Activated T-cell treated with anti-CD3 and anti-CD28 coated beads, Interleukin-2, amount 50 U/mL, for 72 hours (primary cell): ENCODE measurements at regions not wholly inside any gene's neighbourhood (a gene's known extent, or its start where the extent isn't known, plus 50 kb on each side); places are given as distances from the start of the nearest gene placed in this dataset.
"Not testable (repeated sequence)": the region's sequence is repeated elsewhere in the genome, so short reads cannot be mapped to it uniquely, and the experiment has no call there.

Experiments used
- ATAC-seq, 2 donors: fragments of 150-1000 bp; cut with Tn5 transposase; replicated peaks in 1 of 2; 2 replicates each; pipeline ENCODE4 v1.10.0; 2021; ENCODE audit warnings: moderate library complexity in 2 of 2, mild to moderate bottlenecking in 1 of 2
- DNase-seq, 2 donors: peaks; one replicate each; pipeline ENCODE4 v3.0.0; 2021 to 2022; ENCODE audit warnings: mixed read lengths in 1 of 2
- H3K27ac Mint-ChIP-seq: one replicate; pipeline ENCODE4 v1.8.0; 2022; ENCODE audit warnings: mild to moderate bottlenecking, moderate library complexity, mixed read lengths
- H3K27me3 Mint-ChIP-seq: one replicate; pipeline ENCODE4 v1.8.0; 2022; ENCODE audit warnings: low read depth, mixed read lengths
- H3K36me3 Mint-ChIP-seq, 2 donors: one replicate each; pipeline ENCODE4 v1.8.0; 2022; ENCODE audit warnings: mixed read lengths in 2 of 2, mild to moderate bottlenecking in 1 of 2; ENCODE audit not compliant: insufficient read depth in 2 of 2
- H3K4me1 Mint-ChIP-seq: one replicate; pipeline ENCODE4 v1.8.0; 2022; ENCODE audit warnings: low read depth, mixed read lengths
- H3K4me3 Mint-ChIP-seq, 2 donors: one replicate each; pipeline ENCODE4 v1.8.0; 2022; ENCODE audit warnings: mild to moderate bottlenecking in 2 of 2, mixed read lengths in 2 of 2, moderate library complexity in 2 of 2
- H3K9me3 Mint-ChIP-seq, 2 donors: one replicate each; pipeline ENCODE4 v1.8.0; 2022; ENCODE audit warnings: mixed read lengths in 2 of 2

- Mint-ChIP-seq H3K36me3 (no peaks in the 10 kb centered on the region), H3K27ac (no peak overlapping the region)
- no peak for ATAC-seq
These were observed 56.4 kb upstream of the HIVEP3 start for GRCh38 chr1:41975121-41975520.

GRCh38 chr1:41968557-41968956, 49.8 kb upstream of the HIVEP3 start:
- not testable (repeated sequence) for H3K4me1 Mint-ChIP-seq, H3K9me3 Mint-ChIP-seq, ATAC-seq, H3K4me3 Mint-ChIP-seq, H3K27me3 Mint-ChIP-seq, H3K27ac Mint-ChIP-seq, DNase-seq
- peaks cover 5 to 16% of the 10 kb centered on the region in 2 donors for H3K36me3 Mint-ChIP-seq

More at GRCh38 chr1:41975121-41975520, 56.4 kb upstream of the HIVEP3 start:
- H3K4me1 Mint-ChIP-seq: peaks cover 14% of the 10 kb centered on the region
- DNase-seq: no peak
- H3K27me3 Mint-ChIP-seq: no peaks in the 10 kb centered on the region
- no peaks in the 10 kb centered on the region for H3K9me3 Mint-ChIP-seq
- H3K4me3 Mint-ChIP-seq: no peak overlapping the region
